SK-N-SH treated with all-trans-retinoic acid at 6 μM for 48 hours (cell line): ENCODE measurements at regions not wholly inside any gene's neighbourhood (a gene's known extent, or its start where the extent isn't known, plus 50 kb on each side); places are given as distances from the start of the nearest gene placed in this dataset.
"Not testable (repeated sequence)": the region's sequence is repeated elsewhere in the genome, so short reads cannot be mapped to it uniquely, and the experiment has no call there.

Experiments
- ATAC-seq: fragments of 200-7000 bp; cut with Tn5 transposase; 3 replicates; pipeline ENCODE4 v1.9.1; 2020; ENCODE audit warnings: mild to moderate bottlenecking, moderate library complexity
- CSDC2 ChIP-seq: fragments of 250-450 bp; sonication (Bioruptor Pico); IDR thresholded peaks from 2 replicates; pipeline ENCODE4 v1.5.0; 2020; ENCODE audit warnings: mild to moderate bottlenecking, moderate library complexity
- ESRRG ChIP-seq: fragments of 250-450 bp; sonication (Bioruptor Pico); IDR thresholded peaks from 2 replicates; pipeline ENCODE4 v1.6.1; 2021; ENCODE audit warnings: mild to moderate bottlenecking
- GLIS3 ChIP-seq: fragments of 250-450 bp; sonication (Bioruptor Pico); IDR thresholded peaks from 2 replicates; pipeline ENCODE4 v1.5.0; 2020; ENCODE audit warnings: mild to moderate bottlenecking, moderate library complexity
- ISL1 ChIP-seq: fragments of 250-450 bp; sonication (Bioruptor Pico); IDR thresholded peaks from 2 replicates; pipeline ENCODE4 v2.1.2; 2022; ENCODE audit warnings: mild to moderate bottlenecking, moderate library complexity
- POU6F1 ChIP-seq: fragments of 250-450 bp; sonication (Bioruptor Pico); IDR thresholded peaks from 2 replicates; pipeline ENCODE4 v1.8.0; 2021; ENCODE audit warnings: low read depth, mild to moderate bottlenecking, moderate library complexity, borderline replicate concordance
- SNAI2 ChIP-seq: fragments of 250-450 bp; sonication (Bioruptor Pico); IDR thresholded peaks from 2 replicates; pipeline ENCODE4 v1.5.0; 2020; ENCODE audit warnings: mild to moderate bottlenecking, moderate library complexity
- TCF4 ChIP-seq: fragments of 250-450 bp; sonication (Bioruptor Pico); IDR thresholded peaks from 2 replicates; pipeline ENCODE4 v1.8.0; 2021; ENCODE audit warnings: mild to moderate bottlenecking, moderate library complexity, borderline replicate concordance
- TOX ChIP-seq: fragments of 250-450 bp; sonication (Bioruptor Pico); IDR thresholded peaks from 2 replicates; pipeline ENCODE4 v1.8.0; 2021; ENCODE audit warnings: mild to moderate bottlenecking, moderate library complexity, borderline replicate concordance
- ZFP3 ChIP-seq: fragments of 250-450 bp; sonication (Bioruptor Pico); IDR thresholded peaks from 2 replicates; pipeline ENCODE4 v1.5.0; 2020; ENCODE audit warnings: mild to moderate bottlenecking, moderate library complexity
- ZNF565 ChIP-seq: fragments of 450-650 bp; formaldehyde crosslinking; conservative IDR thresholded peaks from 2 replicates; pipeline ENCODE4 v1.5.0; 2020; ENCODE audit warnings: low read depth, mild to moderate bottlenecking, moderate library complexity
- ZNF70 ChIP-seq: fragments of 450-650 bp; formaldehyde crosslinking; IDR thresholded peaks from 2 replicates; pipeline ENCODE4 v1.5.0; 2020; ENCODE audit warnings: mild to moderate bottlenecking, moderate library complexity
- ZNF8 ChIP-seq: fragments of 450-650 bp; formaldehyde crosslinking; IDR thresholded peaks from 2 replicates; pipeline ENCODE4 v1.5.0; 2020; ENCODE audit warnings: mild to moderate bottlenecking, moderate library complexity
- TF ChIP-seq, protein P1 (sequence below): fragments of 250-450 bp; sonication (Bioruptor Pico); IDR thresholded peaks from 2 replicates; pipeline ENCODE4 v1.5.0; 2020; ENCODE audit warnings: mild to moderate bottlenecking, moderate library complexity
- TF ChIP-seq, protein P2 (sequence below): fragments of 250-450 bp; sonication (Bioruptor Pico); IDR thresholded peaks from 2 replicates; pipeline ENCODE4 v1.5.1; 2020; ENCODE audit warnings: low read depth, mild to moderate bottlenecking, moderate library complexity

DNA sequence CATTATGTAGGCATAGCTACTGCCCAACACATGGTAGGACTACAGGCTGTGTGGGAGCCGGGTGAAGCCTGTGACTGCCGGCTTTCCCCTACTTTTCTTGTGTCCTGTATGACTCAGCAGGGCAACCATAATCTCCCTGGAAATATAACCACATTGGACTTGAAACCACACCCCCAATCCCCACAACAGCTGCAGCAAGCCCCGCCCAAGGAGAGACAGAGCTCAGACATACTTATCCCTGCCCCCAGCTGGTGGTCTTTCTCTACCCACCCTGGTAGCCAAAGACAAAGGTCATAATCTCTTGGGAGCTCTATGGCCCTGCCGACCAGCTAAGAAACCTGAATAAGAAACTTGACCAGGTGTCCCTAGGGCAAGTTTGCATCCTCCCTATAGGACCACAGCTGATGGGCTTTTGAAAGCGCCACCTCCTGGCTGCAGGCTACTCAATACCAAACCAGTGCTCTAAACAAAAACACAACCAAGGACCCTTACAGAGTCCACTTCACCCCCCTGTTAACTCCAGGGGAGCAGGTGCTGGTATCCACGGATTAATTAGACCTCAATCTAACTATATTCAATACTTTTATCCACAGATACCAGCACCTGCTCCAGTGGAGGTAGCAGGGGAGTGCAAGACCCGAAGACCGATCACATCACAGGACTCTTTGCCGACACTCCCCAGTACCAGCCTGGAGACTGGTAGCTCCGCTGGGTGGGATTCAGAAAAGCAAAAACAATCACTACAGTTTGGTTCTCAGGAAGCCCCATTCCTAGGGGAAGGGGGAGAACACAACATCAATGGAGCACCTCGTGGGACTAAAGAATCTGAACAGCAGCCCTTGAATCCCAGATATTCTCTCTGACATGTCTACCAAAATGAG, 91.2 kb downstream of the IRX5 start (continued):
- TF ChIP-seq POU6F1 (CRISPR knock-in tag) (no peak), CSDC2 (CRISPR knock-in tag) (no peak)

DNA sequence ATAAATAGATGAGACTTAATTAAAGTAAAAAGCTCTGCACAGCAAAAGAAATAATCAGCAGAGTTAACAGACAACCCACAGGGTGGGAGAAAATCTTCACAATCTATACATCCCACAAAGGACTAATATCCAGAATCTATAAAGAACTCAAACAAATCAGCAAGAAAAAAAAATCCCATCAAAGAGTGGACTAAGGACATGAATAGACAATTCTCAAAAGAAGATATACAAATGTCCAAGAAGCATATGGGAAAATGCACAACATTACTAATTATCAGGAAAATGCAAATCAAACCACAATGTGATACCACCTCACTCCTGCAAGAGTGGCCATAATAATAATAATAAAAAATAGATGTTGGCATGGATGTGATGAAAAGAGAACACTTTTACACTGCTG, 96.6 kb downstream of the IRX5 start:
- ATAC-seq: not testable (repeated sequence)

DNA sequence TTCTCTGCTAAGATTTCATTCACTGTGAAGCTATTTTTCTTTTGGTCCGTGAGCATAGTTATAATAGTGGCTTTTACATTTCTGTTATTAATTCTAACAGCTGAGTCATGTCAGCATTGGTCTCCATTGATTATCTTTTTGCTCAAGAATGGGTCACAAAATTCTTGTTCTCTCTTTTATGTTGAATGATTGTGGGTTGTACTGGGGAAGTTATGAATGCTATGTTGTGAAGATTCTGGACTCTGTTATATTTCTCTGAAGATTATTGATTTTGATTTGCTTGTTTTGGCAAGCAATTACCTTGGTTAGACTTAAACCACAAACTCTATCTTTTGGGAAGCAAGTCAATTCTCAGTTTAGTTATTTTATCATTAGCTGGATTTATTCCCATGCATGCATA, 98.8 kb downstream of the IRX5 start:
- TF ChIP-seq ZNF70: no peak
- no peak for TF ChIP-seq SNAI2 (CRISPR knock-in tag)
- TF ChIP-seq, protein P1, sequence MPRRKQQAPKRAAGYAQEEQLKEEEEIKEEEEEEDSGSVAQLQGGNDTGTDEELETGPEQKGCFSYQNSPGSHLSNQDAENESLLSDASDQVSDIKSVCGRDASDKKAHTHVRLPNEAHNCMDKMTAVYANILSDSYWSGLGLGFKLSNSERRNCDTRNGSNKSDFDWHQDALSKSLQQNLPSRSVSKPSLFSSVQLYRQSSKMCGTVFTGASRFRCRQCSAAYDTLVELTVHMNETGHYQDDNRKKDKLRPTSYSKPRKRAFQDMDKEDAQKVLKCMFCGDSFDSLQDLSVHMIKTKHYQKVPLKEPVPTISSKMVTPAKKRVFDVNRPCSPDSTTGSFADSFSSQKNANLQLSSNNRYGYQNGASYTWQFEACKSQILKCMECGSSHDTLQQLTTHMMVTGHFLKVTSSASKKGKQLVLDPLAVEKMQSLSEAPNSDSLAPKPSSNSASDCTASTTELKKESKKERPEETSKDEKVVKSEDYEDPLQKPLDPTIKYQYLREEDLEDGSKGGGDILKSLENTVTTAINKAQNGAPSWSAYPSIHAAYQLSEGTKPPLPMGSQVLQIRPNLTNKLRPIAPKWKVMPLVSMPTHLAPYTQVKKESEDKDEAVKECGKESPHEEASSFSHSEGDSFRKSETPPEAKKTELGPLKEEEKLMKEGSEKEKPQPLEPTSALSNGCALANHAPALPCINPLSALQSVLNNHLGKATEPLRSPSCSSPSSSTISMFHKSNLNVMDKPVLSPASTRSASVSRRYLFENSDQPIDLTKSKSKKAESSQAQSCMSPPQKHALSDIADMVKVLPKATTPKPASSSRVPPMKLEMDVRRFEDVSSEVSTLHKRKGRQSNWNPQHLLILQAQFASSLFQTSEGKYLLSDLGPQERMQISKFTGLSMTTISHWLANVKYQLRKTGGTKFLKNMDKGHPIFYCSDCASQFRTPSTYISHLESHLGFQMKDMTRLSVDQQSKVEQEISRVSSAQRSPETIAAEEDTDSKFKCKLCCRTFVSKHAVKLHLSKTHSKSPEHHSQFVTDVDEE: no peak
- TF ChIP-seq ZNF565: no peak
- no peak for TF ChIP-seq POU6F1 (CRISPR knock-in tag)
- TF ChIP-seq ZNF8: no peak
- TF ChIP-seq, protein P2, sequence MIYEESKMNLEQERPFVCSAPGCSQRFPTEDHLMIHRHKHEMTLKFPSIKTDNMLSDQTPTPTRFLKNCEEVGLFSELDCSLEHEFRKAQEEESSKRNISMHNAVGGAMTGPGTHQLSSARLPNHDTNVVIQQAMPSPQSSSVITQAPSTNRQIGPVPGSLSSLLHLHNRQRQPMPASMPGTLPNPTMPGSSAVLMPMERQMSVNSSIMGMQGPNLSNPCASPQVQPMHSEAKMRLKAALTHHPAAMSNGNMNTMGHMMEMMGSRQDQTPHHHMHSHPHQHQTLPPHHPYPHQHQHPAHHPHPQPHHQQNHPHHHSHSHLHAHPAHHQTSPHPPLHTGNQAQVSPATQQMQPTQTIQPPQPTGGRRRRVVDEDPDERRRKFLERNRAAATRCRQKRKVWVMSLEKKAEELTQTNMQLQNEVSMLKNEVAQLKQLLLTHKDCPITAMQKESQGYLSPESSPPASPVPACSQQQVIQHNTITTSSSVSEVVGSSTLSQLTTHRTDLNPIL (CRISPR knock-in tag): no peak
- TF ChIP-seq ISL1 (CRISPR knock-in tag): no peak
- no peak for TF ChIP-seq ZFP3 (CRISPR knock-in tag)
- TF ChIP-seq, all 23 proteins: peak for 0
- ATAC-seq: no peak

GRCh38 chr16:55030944-55031343, 100.3 kb downstream of the IRX5 start:
- TF ChIP-seq ZFP3 (CRISPR knock-in tag) (no peak), ESRRG (CRISPR knock-in tag) (no peak), ZNF565 (no peak), TCF4 (CRISPR knock-in tag) (no peak), ZNF70 (no peak), GLIS3 (no peak), TOX (CRISPR knock-in tag) (no peak)
- TF ChIP-seq, protein P1: no peak
- TF ChIP-seq, protein P2 (CRISPR knock-in tag): no peak
- ATAC-seq: no peak
